ENCODE measurements at regions not wholly inside any gene's neighbourhood (a gene's known extent, or its start where the extent isn't known, plus 50 kb on each side); places are given as distances from the start of the nearest gene placed in this dataset.

DNA sequence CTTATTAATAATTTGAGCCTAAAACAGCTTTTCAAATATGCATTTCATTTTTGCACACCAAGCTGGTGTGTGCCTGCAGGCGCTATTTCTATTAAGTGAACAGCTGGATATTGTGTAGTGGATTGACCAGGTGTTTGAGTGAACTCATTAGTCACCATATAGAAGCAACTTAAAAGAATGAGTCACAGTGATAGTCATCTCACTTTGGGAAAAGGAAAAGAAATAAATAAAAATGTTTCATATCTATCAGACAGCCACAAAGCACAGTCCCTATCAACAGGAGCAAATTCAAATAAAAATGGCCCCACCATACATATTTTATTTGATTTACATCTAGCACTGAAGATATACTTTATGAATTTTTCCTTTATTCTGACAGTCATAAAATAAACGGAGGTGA is 456.5 kb upstream of the CDH9 start:
- no peak overlapping the region for H2AFZ ChIP-seq (ENCODE audit: low read length)
- no peaks in the 10 kb centered on the region; a peak in 1 of 4 replicates for H3K4me1 Mint-ChIP-seq
- no peak for DNase-seq
- no peaks in the 10 kb centered on the region for H3K9me3 ChIP-seq (ENCODE audit: control insufficient read depth, low read depth, low read length)
- H3K9me3 Mint-ChIP-seq, result peaks cover 0 to 10% of the 10 kb centered on the region in 2 experiments; a peak in 3 of 5 replicates
- no peaks in the 10 kb centered on the region for H3K79me2 ChIP-seq (ENCODE audit: insufficient read depth, low read length)
- H4K91ac ChIP-seq (ENCODE audit: insufficient read length, low read depth, low read length), result no peak overlapping the region
- no CpG with 5 or more reads among the region's 2 CpGs for WGBS (ENCODE audit: extremely low coverage, insufficient read length, low lambda C conversion rate)
- H4K5ac ChIP-seq (ENCODE audit: insufficient read length, low read depth, low read length), result no peak overlapping the region
- no peak overlapping the region for H2BK20ac ChIP-seq (ENCODE audit: low read depth, low read length, poor library complexity, severe bottlenecking)
- H3K18ac ChIP-seq (ENCODE audit: insufficient read length, low read depth, low read length), result no peak overlapping the region
- H3K4me2 ChIP-seq (ENCODE audit: insufficient read depth, insufficient read length, low read length), result no peak overlapping the region
- H3K4me3 Mint-ChIP-seq, result no peak overlapping the region
- H3K27ac Mint-ChIP-seq, result no peak overlapping the region
- H3K9ac ChIP-seq (ENCODE audit: extremely low read depth, insufficient read length, low read length), result no peak overlapping the region
- no peak overlapping the region for H2AK5ac ChIP-seq (ENCODE audit: insufficient read length, low read length)
- no peak overlapping the region for H3K56ac ChIP-seq (ENCODE audit: insufficient read length, low read depth, low read length)
- H2BK120ac ChIP-seq (ENCODE audit: low read depth, low read length, poor library complexity, severe bottlenecking), result no peak overlapping the region
- no peak overlapping the region for H3T11ph ChIP-seq (ENCODE audit: low read length)
- H3K23me2 ChIP-seq (ENCODE audit: insufficient read length, low read depth, low read length, poor library complexity, severe bottlenecking), result no peaks in the 10 kb centered on the region
- H3K27me3 ChIP-seq (ENCODE audit: insufficient read depth, low read length), result no peaks in the 10 kb centered on the region
- H2BK15ac ChIP-seq (ENCODE audit: low read depth, low read length), result no peak overlapping the region
- no peaks in the 10 kb centered on the region for H3K27me3 Mint-ChIP-seq (ENCODE audit: low read depth)
- H3K27ac ChIP-seq (ENCODE audit: insufficient read length, low read depth, low read length), result no peak overlapping the region
- H3K36me3 Mint-ChIP-seq (ENCODE audit: insufficient read depth in 1 of 3, low read depth in 3 of 3), result peaks cover 0 to 4% (median 0%) of the 10 kb centered on the region in 3 experiments; a peak in 3 of 7 replicates
- H4K8ac ChIP-seq (replicated peaks; ENCODE audit: insufficient read length, low read depth, low read length), result no peak overlapping the region
- no peak overlapping the region for H3K23ac ChIP-seq (ENCODE audit: insufficient read length, low read depth, low read length)
- H3K4me1 ChIP-seq (ENCODE audit: insufficient read depth, low read length), result no peaks in the 10 kb centered on the region
- no peak overlapping the region for H3K14ac ChIP-seq (ENCODE audit: insufficient read depth, low read length)
- no peak overlapping the region for H3K4ac ChIP-seq (ENCODE audit: low read depth, low read length)
- TF ChIP-seq, protein P1, sequence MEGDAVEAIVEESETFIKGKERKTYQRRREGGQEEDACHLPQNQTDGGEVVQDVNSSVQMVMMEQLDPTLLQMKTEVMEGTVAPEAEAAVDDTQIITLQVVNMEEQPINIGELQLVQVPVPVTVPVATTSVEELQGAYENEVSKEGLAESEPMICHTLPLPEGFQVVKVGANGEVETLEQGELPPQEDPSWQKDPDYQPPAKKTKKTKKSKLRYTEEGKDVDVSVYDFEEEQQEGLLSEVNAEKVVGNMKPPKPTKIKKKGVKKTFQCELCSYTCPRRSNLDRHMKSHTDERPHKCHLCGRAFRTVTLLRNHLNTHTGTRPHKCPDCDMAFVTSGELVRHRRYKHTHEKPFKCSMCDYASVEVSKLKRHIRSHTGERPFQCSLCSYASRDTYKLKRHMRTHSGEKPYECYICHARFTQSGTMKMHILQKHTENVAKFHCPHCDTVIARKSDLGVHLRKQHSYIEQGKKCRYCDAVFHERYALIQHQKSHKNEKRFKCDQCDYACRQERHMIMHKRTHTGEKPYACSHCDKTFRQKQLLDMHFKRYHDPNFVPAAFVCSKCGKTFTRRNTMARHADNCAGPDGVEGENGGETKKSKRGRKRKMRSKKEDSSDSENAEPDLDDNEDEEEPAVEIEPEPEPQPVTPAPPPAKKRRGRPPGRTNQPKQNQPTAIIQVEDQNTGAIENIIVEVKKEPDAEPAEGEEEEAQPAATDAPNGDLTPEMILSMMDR (conservative IDR thresholded peaks at IDR 0.05), result no peak
- no peaks in the 10 kb centered on the region for H4K20me1 ChIP-seq (ENCODE audit: control insufficient read depth, insufficient read depth, insufficient read length)
- no peak overlapping the region for H2BK5ac ChIP-seq (ENCODE audit: insufficient read length, low read length)
- H3K79me1 ChIP-seq (ENCODE audit: insufficient read depth, low read depth, low read length, poor library complexity, severe bottlenecking), result no peaks in the 10 kb centered on the region
- no peak overlapping the region for H2BK12ac ChIP-seq (ENCODE audit: insufficient read length, low read depth, low read length)

Measured in H9 (cell line).